ENCODE measurements at regions not wholly inside any gene's neighbourhood (a gene's known extent, or its start where the extent isn't known, plus 50 kb on each side); places are given as distances from the start of the nearest gene placed in this dataset.

DNA sequence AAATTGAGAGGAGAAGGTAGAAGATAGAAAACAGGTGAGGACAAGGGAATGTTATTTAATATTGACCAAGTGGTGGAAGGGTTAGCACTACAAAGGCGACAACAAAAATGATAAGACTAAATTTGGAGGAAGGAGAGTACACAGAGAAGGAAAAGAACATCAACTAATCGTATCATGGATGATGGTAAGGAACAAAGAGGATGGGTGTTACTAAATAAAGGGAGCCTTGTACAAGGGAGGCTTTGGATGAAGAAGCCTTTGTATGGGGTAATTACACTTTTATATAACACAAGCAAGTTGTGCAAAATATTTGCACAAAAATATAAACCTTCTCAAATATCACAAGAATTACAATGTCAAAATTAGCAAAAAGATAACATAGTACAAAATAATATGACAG is 125.7 kb downstream of the ZNF608 start:
- TF ChIP-seq, protein P1, sequence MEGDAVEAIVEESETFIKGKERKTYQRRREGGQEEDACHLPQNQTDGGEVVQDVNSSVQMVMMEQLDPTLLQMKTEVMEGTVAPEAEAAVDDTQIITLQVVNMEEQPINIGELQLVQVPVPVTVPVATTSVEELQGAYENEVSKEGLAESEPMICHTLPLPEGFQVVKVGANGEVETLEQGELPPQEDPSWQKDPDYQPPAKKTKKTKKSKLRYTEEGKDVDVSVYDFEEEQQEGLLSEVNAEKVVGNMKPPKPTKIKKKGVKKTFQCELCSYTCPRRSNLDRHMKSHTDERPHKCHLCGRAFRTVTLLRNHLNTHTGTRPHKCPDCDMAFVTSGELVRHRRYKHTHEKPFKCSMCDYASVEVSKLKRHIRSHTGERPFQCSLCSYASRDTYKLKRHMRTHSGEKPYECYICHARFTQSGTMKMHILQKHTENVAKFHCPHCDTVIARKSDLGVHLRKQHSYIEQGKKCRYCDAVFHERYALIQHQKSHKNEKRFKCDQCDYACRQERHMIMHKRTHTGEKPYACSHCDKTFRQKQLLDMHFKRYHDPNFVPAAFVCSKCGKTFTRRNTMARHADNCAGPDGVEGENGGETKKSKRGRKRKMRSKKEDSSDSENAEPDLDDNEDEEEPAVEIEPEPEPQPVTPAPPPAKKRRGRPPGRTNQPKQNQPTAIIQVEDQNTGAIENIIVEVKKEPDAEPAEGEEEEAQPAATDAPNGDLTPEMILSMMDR (conservative IDR thresholded peaks at IDR 0.05; ENCODE audit: low read depth, low read length) = no peak
- TF ChIP-seq EZH2 (IDR thresholded peaks at IDR 0.05; ENCODE audit: borderline replicate concordance, low read depth, low read length, poor library complexity, severe bottlenecking) = no peak
